ENCODE measurements at regions not wholly inside any gene's neighbourhood (a gene's known extent, or its start where the extent isn't known, plus 50 kb on each side); places are given as distances from the start of the nearest gene placed in this dataset.

- FAIRE-seq (no peak), DNase-seq (ENCODE audit: low read depth in 1 of 2, low spot score in 2 of 2) (no peak)
- Histone ChIP-seq H2BK5ac (ENCODE audit: low read depth, low read length) (no peak overlapping the region), H3K9ac (replicated peaks in 1 of 4; ENCODE audit: extremely low read depth in 1 of 4, low read depth in 3 of 4, low read length in 3 of 4) (no peak overlapping the region), H2AFZ (ENCODE audit: low read length) (no peak overlapping the region), H3K23me2 (ENCODE audit: low read depth, low read length) (no peaks in the 10 kb centered on the region), H3K18ac (ENCODE audit: extremely low read depth, low read length) (no peak overlapping the region), H3K56ac (replicated peaks; ENCODE audit: insufficient read length, low read depth, low read length) (no peak overlapping the region), H2BK20ac (ENCODE audit: low read length) (no peak overlapping the region), H3K79me2 (ENCODE audit: control insufficient read depth in 1 of 2, insufficient read depth in 2 of 2, low read length in 2 of 2) (no peaks in the 10 kb centered on the region), H2BK120ac (replicated peaks; ENCODE audit: low read depth, low read length) (no peak overlapping the region), H2AK5ac (ENCODE audit: low read depth, low read length) (no peak overlapping the region), H2BK15ac (ENCODE audit: low read length) (no peak overlapping the region), H3K27me3 (replicated peaks in 1 of 4; ENCODE audit: control insufficient read depth in 3 of 4, extremely low read depth in 1 of 4, insufficient read depth in 3 of 4, low read length in 3 of 4) (no peaks in the 10 kb centered on the region), H3K79me1 (ENCODE audit: low read depth, low read length) (no peaks in the 10 kb centered on the region), H3K36me3 (ENCODE audit: control insufficient read depth in 2 of 4, insufficient read depth in 4 of 4, low read length in 3 of 4) (no peaks in the 10 kb centered on the region), H3K4me1 (replicated peaks in 1 of 4; ENCODE audit: control insufficient read depth in 3 of 4, insufficient read depth in 4 of 4, low read length in 3 of 4) (no peaks in the 10 kb centered on the region), H2BK12ac (ENCODE audit: low read depth, low read length) (no peak overlapping the region), H3K4ac (replicated peaks; ENCODE audit: insufficient read length, low read depth, low read length) (no peak overlapping the region), H4K20me1 (replicated peaks in 1 of 2; ENCODE audit: control insufficient read depth in 1 of 2, insufficient read depth in 2 of 2, low read length in 2 of 2) (no peaks in the 10 kb centered on the region), H3K23ac (ENCODE audit: insufficient read length) (no peak overlapping the region), H3K27ac (ENCODE audit: low read depth, low read length) (no peak overlapping the region), H3K9me3 (ENCODE audit: insufficient read depth in 2 of 2, low read depth in 1 of 2, low read length in 1 of 2) (0 out of 4 replicates have a peak, but pooled peaks cover 6 to 8% of the 10 kb centered on the region in 2 experiments), H4K5ac (ENCODE audit: insufficient read length, low read depth, low read length) (no peak overlapping the region), H4K91ac (replicated peaks; ENCODE audit: insufficient read length, low read length) (no peak overlapping the region), H3K4me3 (ENCODE audit: extremely low read depth in 1 of 4, insufficient read depth in 2 of 4, low read depth in 3 of 4, low read length in 4 of 4) (no peak overlapping the region), H4K8ac (ENCODE audit: extremely low read depth, insufficient read depth, low read length) (no peak overlapping the region), H3K14ac (ENCODE audit: insufficient read length) (no peak overlapping the region), H3K4me2 (ENCODE audit: insufficient read depth in 1 of 2, low read depth in 2 of 2, low read length in 2 of 2) (no peak overlapping the region)
- 95% methylated on average over 1 of the region's 1 CpG; no CpG with 5 or more reads in 1 of the 2 experiments for WGBS, 2 experiments (ENCODE audit: extremely low coverage in 1 of 2, insufficient coverage in 1 of 2, insufficient read length in 1 of 2, insufficient replicate concordance in 2 of 2, low coverage in 1 of 2, low lambda C conversion rate in 2 of 2, missing lambda C conversion rate in 1 of 2)
- POLR2A ChIA-PET (ENCODE audit: partially characterized antibody) = no interaction called here
- CTCF ChIA-PET (ENCODE audit: partially characterized antibody) = interaction anchor here (0.6 kb wide), 1 partner anchor 10 kb away, joined by 3 read pairs; no protein-coding TSS in a partner anchor
- TF ChIP-seq KDM5A (IDR thresholded peaks at IDR 0.05; ENCODE audit: low read length) (no peak), EZH2 (IDR thresholded peaks at IDR 0.05; ENCODE audit: low read depth, low read length, severe bottlenecking) (no peak), EP300 (IDR thresholded peaks at IDR 0.05; ENCODE audit: borderline replicate concordance in 1 of 2, low read depth in 2 of 2, low read length in 2 of 2) (no peak), RAD21 (IDR thresholded peaks at IDR 0.05 in 1 of 2, conservative IDR thresholded peaks at IDR 0.05 in 1 of 2; ENCODE audit: low read depth in 2 of 2, low read length in 2 of 2) (no peak), SRF (IDR thresholded peaks at IDR 0.05; ENCODE audit: low read depth, low read length) (no peak), CHD2 (IDR thresholded peaks at IDR 0.05; ENCODE audit: low read length) (no peak), BRCA1 (IDR thresholded peaks at IDR 0.05; ENCODE audit: low read depth, low read length) (no peak), POLR2A (IDR thresholded peaks at IDR 0.05; ENCODE audit: control extremely low read depth in 1 of 2, low read depth in 2 of 2, low read length in 2 of 2) (no peak), NRF1 (IDR thresholded peaks at IDR 0.05; ENCODE audit: low read depth, low read length) (no peak), CBX8 (IDR thresholded peaks at IDR 0.05; ENCODE audit: borderline replicate concordance, low read depth, low read length) (no peak), CTBP2 (IDR thresholded peaks at IDR 0.05; ENCODE audit: borderline replicate concordance, insufficient read depth, insufficient read length, low read length) (no peak), CBX5 (IDR thresholded peaks at IDR 0.05; ENCODE audit: low read depth, low read length) (no peak), SP4 (IDR thresholded peaks at IDR 0.05; ENCODE audit: low read length) (no peak)
- TF ChIP-seq, protein P1, sequence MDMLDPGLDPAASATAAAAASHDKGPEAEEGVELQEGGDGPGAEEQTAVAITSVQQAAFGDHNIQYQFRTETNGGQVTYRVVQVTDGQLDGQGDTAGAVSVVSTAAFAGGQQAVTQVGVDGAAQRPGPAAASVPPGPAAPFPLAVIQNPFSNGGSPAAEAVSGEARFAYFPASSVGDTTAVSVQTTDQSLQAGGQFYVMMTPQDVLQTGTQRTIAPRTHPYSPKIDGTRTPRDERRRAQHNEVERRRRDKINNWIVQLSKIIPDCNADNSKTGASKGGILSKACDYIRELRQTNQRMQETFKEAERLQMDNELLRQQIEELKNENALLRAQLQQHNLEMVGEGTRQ (IDR thresholded peaks at IDR 0.05; ENCODE audit: low read length) = no peak
These were observed 54.1 kb downstream of the FOXG1 start for GRCh38 chr14:28820677-28821076.
